ENCODE measurements at regions not wholly inside any gene's neighbourhood (a gene's known extent, or its start where the extent isn't known, plus 50 kb on each side); places are given as distances from the start of the nearest gene placed in this dataset.

GRCh38 chr12:32988982-32989381 lies 92.4 kb upstream of the PKP2 start:
- no peak for DNase-seq (ENCODE audit: low spot score)
- in situ Hi-C loops (cut with MboI; ENCODE audit: low sequenced_read_pairs, unreplicated experiment): no loop called here
- TF ChIP-seq, protein P1, sequence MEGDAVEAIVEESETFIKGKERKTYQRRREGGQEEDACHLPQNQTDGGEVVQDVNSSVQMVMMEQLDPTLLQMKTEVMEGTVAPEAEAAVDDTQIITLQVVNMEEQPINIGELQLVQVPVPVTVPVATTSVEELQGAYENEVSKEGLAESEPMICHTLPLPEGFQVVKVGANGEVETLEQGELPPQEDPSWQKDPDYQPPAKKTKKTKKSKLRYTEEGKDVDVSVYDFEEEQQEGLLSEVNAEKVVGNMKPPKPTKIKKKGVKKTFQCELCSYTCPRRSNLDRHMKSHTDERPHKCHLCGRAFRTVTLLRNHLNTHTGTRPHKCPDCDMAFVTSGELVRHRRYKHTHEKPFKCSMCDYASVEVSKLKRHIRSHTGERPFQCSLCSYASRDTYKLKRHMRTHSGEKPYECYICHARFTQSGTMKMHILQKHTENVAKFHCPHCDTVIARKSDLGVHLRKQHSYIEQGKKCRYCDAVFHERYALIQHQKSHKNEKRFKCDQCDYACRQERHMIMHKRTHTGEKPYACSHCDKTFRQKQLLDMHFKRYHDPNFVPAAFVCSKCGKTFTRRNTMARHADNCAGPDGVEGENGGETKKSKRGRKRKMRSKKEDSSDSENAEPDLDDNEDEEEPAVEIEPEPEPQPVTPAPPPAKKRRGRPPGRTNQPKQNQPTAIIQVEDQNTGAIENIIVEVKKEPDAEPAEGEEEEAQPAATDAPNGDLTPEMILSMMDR (IDR thresholded peaks at IDR 0.05; ENCODE audit: borderline replicate concordance, control extremely low read depth, extremely low read depth, insufficient read depth, missing control alignments): no peak

DNA sequence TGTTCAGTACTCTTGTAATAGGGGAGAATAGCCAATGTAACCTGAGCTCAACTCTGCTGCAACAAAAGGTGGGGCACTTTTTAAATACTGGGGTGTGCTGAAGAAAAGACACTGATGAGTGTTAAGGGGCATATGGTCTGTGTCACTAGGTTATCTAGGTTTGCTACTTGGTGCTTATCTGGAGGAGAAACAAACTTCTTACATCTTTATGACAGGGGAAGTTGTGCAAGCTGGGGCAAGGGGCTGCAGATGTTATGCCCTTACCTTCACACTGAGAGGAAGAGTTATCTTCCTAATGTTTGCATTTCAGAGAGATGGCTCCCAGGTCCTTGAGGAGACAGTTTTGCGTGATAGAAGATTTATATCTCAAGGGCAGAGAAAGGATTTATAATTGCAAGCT lies 90.9 kb upstream of the PKP2 start:
- TF ChIP-seq, protein P1 (IDR thresholded peaks at IDR 0.05; ENCODE audit: borderline replicate concordance, control extremely low read depth, extremely low read depth, insufficient read depth, missing control alignments): no peak
- DNase-seq (ENCODE audit: low spot score): no peak
- in situ Hi-C loops (cut with MboI; ENCODE audit: low sequenced_read_pairs, unreplicated experiment): no loop called here

GRCh38 chr12:32983968-32984367 lies 87.4 kb upstream of the PKP2 start:
- TF ChIP-seq, protein P1 (IDR thresholded peaks at IDR 0.05; ENCODE audit: borderline replicate concordance, control extremely low read depth, extremely low read depth, insufficient read depth, missing control alignments): no peak
- in situ Hi-C loops (cut with MboI; ENCODE audit: low sequenced_read_pairs, unreplicated experiment): no loop called here
- DNase-seq (ENCODE audit: low spot score): no peak

GRCh38 chr12:32983332-32983731 lies 86.8 kb upstream of the PKP2 start:
- TF ChIP-seq, protein P1 (IDR thresholded peaks at IDR 0.05; ENCODE audit: borderline replicate concordance, control extremely low read depth, extremely low read depth, insufficient read depth, missing control alignments): no peak
- no peak for DNase-seq (ENCODE audit: low spot score)
- in situ Hi-C loops (cut with MboI; ENCODE audit: low sequenced_read_pairs, unreplicated experiment): no loop called here

GRCh38 chr12:32981139-32981538 lies 84.6 kb upstream of the PKP2 start:
- in situ Hi-C loops (cut with MboI; ENCODE audit: low sequenced_read_pairs, unreplicated experiment): no loop called here

GRCh38 chr12:32975122-32975521 lies 78.5 kb upstream of the PKP2 start:
- no peak for DNase-seq (ENCODE audit: low spot score)
- in situ Hi-C loops (cut with MboI; ENCODE audit: low sequenced_read_pairs, unreplicated experiment): no loop called here
- TF ChIP-seq, protein P1 (IDR thresholded peaks at IDR 0.05; ENCODE audit: borderline replicate concordance, control extremely low read depth, extremely low read depth, insufficient read depth, missing control alignments): no peak

More at GRCh38 chr12:32981139-32981538, 84.6 kb upstream of the PKP2 start:
- TF ChIP-seq, protein P1 (IDR thresholded peaks at IDR 0.05; ENCODE audit: borderline replicate concordance, control extremely low read depth, extremely low read depth, insufficient read depth, missing control alignments): no peak
- no peak for DNase-seq (ENCODE audit: low spot score)
